H1 (cell line): ENCODE measurements at regions not wholly inside any gene's neighbourhood (a gene's known extent, or its start where the extent isn't known, plus 50 kb on each side); places are given as distances from the start of the nearest gene placed in this dataset.

Source experiments
- ASH2L ChIP-seq: fragments of 200-600, 300-600 bp; sonication (generic); IDR thresholded peaks from one replicate; pipeline ENCODE4 v1.7.1; 2017; ENCODE audit warnings: low read length
- BRCA1 ChIP-seq: IDR thresholded peaks from 2 replicates; pipeline ENCODE4 v1.6.1; 2012; ENCODE audit warnings: low read depth, low read length, improper control_type of control experiment
- CTCF ChIP-seq, 3 experiments: IDR thresholded peaks; 1 replicate in 2 of 3; 2 replicates in 1 of 3; pipeline versions ENCODE4 v1.5.1 to v1.6.1; 2011; ENCODE audit warnings: low read length in 3 of 3, mild to moderate bottlenecking in 3 of 3, inconsistent platforms in 2 of 3, low read depth in 1 of 3, moderate library complexity in 1 of 3; ENCODE audit not compliant: insufficient read depth in 1 of 3; ENCODE audit errors: control extremely low read depth in 1 of 3
- JUN ChIP-seq: IDR thresholded peaks from 2 replicates; pipeline ENCODE4 v1.6.1; 2011; ENCODE audit warnings: low read depth, mild to moderate bottlenecking, improper control_type of control experiment, low read length
- JUND ChIP-seq: IDR thresholded peaks from 2 replicates; pipeline ENCODE4 v1.6.1; 2011; ENCODE audit warnings: mild to moderate bottlenecking, improper control_type of control experiment, low read length
- POLR2A ChIP-seq, 2 experiments: IDR thresholded peaks; 1 replicate in 1 of 2; 2 replicates in 1 of 2; pipeline ENCODE4 v1.6.1; 2011; ENCODE audit warnings: low read depth in 2 of 2, low read length in 2 of 2, mild to moderate bottlenecking in 2 of 2; ENCODE audit errors: control extremely low read depth in 1 of 2
- POLR2AphosphoS5 ChIP-seq: IDR thresholded peaks from 2 replicates; pipeline ENCODE4 v1.6.1; 2011; ENCODE audit warnings: low read depth, low read length
- SIX5 ChIP-seq: IDR thresholded peaks from 2 replicates; pipeline ENCODE4 v1.6.1; 2011; ENCODE audit warnings: mild to moderate bottlenecking, low read depth, low read length
- TF ChIP-seq, protein P1 (sequence below): IDR thresholded peaks from 2 replicates; pipeline ENCODE4 v1.6.1; 2011; ENCODE audit warnings: low read length, improper control_type of control experiment

GRCh38 chr5:71802673-71803072 is 83.6 kb downstream of the CARTPT start:
- TF ChIP-seq JUND (no peak), POLR2A (IDR thresholded peaks at IDR 0.05; ENCODE audit: control extremely low read depth in 1 of 2, low read depth in 2 of 2, low read length in 2 of 2) (no peak), POLR2AphosphoS5 (no peak), ASH2L (no peak), CTCF (IDR thresholded peaks at IDR 0.05; ENCODE audit: control extremely low read depth in 1 of 3, insufficient read depth in 1 of 3, low read depth in 1 of 3, low read length in 3 of 3) (no peak), SIX5 (no peak), BRCA1 (no peak), JUN (no peak)
- TF ChIP-seq, protein P1, sequence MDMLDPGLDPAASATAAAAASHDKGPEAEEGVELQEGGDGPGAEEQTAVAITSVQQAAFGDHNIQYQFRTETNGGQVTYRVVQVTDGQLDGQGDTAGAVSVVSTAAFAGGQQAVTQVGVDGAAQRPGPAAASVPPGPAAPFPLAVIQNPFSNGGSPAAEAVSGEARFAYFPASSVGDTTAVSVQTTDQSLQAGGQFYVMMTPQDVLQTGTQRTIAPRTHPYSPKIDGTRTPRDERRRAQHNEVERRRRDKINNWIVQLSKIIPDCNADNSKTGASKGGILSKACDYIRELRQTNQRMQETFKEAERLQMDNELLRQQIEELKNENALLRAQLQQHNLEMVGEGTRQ, result no peak
